Nephron (organoid): ENCODE measurements at regions not wholly inside any gene's neighbourhood (a gene's known extent, or its start where the extent isn't known, plus 50 kb on each side); places are given as distances from the start of the nearest gene placed in this dataset.

Experiments
- H3K27ac Mint-ChIP-seq, 3 experiments: 2 replicates each; pipeline ENCODE4 v1.8.0; 2020; ENCODE audit warnings: mixed read lengths in 3 of 3, mild to moderate bottlenecking in 2 of 3, moderate library complexity in 1 of 3
- H3K27me3 Mint-ChIP-seq: 2 replicates; pipeline ENCODE4 v1.8.0; 2021; ENCODE audit warnings: low read depth, mild to moderate bottlenecking, moderate library complexity, mixed read lengths
- H3K36me3 Mint-ChIP-seq: 2 replicates; pipeline ENCODE4 v1.8.0; 2020; ENCODE audit warnings: low read depth, mixed read lengths
- H3K4me1 Mint-ChIP-seq: 2 replicates; pipeline ENCODE4 v1.8.0; 2020; ENCODE audit warnings: mixed read lengths
- H3K4me3 Mint-ChIP-seq, 3 experiments: 2 replicates each; pipeline ENCODE4 v1.8.0; 2020; ENCODE audit warnings: mild to moderate bottlenecking in 3 of 3, mixed read lengths in 3 of 3, moderate library complexity in 2 of 3
- H3K9me3 Mint-ChIP-seq: 2 replicates; pipeline ENCODE4 v1.8.0; 2020; ENCODE audit warnings: mixed read lengths
- TF ChIP-seq, protein P1 (sequence below), 3 experiments: fragments of 200-600 bp; sonication (generic); IDR thresholded peaks; one replicate each; pipeline ENCODE4 v1.5.0; 2021; ENCODE audit warnings: antibody characterized with exemption in 3 of 3; ENCODE audit not compliant: unreplicated experiment in 3 of 3

DNA sequence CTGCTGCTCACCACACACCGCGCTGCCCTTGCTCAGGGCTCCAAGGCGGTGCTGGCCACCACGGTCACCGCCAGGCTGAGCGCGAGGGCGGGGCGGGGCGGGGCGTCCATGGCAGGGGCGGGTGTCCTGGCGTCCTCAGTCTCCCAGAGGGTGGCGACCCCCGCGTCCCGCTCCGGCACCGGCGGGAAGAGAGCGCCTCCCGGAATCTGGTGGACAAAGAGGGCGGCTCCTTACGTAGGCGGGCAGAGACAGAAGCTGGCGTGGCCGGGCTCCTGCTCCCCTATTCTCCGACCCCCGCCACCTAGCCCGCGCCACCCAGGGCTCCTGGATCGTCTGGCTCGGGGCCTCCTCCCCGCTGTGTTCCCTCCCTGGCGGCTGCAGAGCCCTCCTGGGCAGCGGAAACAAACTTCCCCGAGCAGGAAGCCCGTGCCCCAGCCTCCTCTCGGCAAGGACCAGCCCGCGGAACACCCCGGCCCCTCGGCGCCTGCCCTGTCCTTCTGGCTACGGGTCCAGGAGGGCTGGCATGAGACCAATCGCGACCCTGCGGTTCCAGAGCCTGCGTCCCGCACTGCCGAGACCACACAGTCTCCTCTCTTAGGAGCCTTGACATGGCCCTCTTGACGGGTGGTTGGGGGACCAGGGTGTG lies 133.8 kb upstream of the ZNF92 start:
- TF ChIP-seq, protein P1, sequence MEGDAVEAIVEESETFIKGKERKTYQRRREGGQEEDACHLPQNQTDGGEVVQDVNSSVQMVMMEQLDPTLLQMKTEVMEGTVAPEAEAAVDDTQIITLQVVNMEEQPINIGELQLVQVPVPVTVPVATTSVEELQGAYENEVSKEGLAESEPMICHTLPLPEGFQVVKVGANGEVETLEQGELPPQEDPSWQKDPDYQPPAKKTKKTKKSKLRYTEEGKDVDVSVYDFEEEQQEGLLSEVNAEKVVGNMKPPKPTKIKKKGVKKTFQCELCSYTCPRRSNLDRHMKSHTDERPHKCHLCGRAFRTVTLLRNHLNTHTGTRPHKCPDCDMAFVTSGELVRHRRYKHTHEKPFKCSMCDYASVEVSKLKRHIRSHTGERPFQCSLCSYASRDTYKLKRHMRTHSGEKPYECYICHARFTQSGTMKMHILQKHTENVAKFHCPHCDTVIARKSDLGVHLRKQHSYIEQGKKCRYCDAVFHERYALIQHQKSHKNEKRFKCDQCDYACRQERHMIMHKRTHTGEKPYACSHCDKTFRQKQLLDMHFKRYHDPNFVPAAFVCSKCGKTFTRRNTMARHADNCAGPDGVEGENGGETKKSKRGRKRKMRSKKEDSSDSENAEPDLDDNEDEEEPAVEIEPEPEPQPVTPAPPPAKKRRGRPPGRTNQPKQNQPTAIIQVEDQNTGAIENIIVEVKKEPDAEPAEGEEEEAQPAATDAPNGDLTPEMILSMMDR (IDR thresholded peaks at IDR 0.05; ENCODE audit: unreplicated experiment in 3 of 3), result no peak
- no peaks in the 10 kb centered on the region for H3K9me3 Mint-ChIP-seq
- no peak overlapping the region for H3K27ac Mint-ChIP-seq
- H3K4me1 Mint-ChIP-seq, result no peaks in the 10 kb centered on the region
- H3K4me3 Mint-ChIP-seq, result peak overlapping the region; percentile 82 to 86 (median 86)
- H3K27me3 Mint-ChIP-seq, result peaks cover 7% of the 10 kb centered on the region
- H3K36me3 Mint-ChIP-seq, result no peaks in the 10 kb centered on the region

DNA sequence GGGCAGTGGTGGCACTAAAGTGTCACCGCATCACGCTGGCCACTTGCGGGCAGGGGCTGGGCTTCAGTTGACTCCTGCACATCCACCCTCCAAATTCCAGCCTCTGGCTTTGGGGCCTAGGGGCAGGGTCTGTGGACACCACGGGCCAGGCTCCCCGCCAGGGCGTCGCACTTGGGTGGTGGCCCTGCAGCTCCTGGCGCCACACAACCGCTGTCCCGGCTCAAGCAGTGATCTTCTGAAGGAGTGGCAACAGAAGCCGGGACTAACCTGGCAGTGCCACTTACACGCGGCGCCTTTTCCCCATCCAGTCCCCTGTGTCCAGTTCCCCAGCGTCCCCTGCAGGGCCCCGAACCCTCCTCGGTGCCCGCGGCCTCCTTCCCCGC lies 134.3 kb upstream of the ZNF92 start:
- H3K27me3 Mint-ChIP-seq, result peaks cover 7% of the 10 kb centered on the region
- H3K27ac Mint-ChIP-seq, result no peak overlapping the region
- TF ChIP-seq, protein P1 (IDR thresholded peaks at IDR 0.05; ENCODE audit: unreplicated experiment in 3 of 3), result no peak
- no peaks in the 10 kb centered on the region for H3K9me3 Mint-ChIP-seq
- peak overlapping the region; percentile 68 to 86 (median 70) for H3K4me3 Mint-ChIP-seq
- H3K4me1 Mint-ChIP-seq, result no peaks in the 10 kb centered on the region
- no peaks in the 10 kb centered on the region for H3K36me3 Mint-ChIP-seq

DNA sequence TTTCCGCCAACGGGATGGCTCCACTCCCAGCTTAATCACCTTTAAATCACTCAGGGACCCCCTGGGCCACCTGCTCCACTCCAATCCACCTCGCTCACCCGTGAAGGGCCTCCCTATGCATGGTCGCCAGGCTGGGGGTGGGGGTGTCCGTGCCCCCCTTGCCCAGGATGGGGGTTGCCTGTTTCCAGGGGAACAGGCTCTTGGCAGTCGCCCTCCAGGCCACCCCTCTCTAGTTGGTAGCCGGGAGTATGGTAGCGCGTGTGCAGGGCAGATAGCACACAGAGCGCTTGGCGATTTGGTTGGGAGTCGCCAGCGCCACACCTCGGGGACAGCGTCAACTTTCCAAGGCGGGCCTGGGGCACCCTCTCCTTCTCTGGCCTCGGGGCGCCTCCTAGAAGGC lies 134.9 kb upstream of the ZNF92 start:
- Mint-ChIP-seq H3K27me3 (peaks cover 7% of the 10 kb centered on the region), H3K27ac (no peak overlapping the region), H3K4me3 (peak overlapping the region; percentile 69 to 86 (median 70)), H3K36me3 (no peaks in the 10 kb centered on the region), H3K4me1 (no peaks in the 10 kb centered on the region), H3K9me3 (no peaks in the 10 kb centered on the region)
- TF ChIP-seq, protein P1 (IDR thresholded peaks at IDR 0.05; ENCODE audit: unreplicated experiment in 3 of 3), result no peak

DNA sequence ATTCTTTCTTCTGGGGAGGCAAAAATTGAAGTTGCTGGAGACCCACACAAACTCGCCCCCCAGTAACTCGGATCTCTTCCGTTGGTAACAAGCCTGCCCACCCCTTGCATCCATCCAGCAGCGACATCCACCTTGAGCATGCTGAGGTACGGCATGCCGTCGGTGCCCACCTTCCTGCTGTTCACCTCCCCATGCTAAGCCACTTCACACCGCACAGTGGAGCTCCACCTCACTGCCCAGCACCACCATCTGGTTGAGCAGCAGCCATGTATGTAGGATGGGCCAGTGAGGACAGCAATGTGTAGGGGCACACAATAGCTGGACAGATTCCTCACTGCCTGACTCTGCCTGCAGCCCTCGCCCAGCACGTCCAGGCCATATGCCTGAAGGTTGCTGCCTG lies 138.1 kb upstream of the ZNF92 start:
- H3K4me1 Mint-ChIP-seq, result no peaks in the 10 kb centered on the region
- TF ChIP-seq, protein P1 (IDR thresholded peaks at IDR 0.05; ENCODE audit: unreplicated experiment in 3 of 3), result no peak
- peaks cover 6% of the 10 kb centered on the region for H3K27me3 Mint-ChIP-seq
- no peaks in the 10 kb centered on the region for H3K36me3 Mint-ChIP-seq
- no peak overlapping the region for H3K4me3 Mint-ChIP-seq
- H3K27ac Mint-ChIP-seq, result no peak overlapping the region
- H3K9me3 Mint-ChIP-seq, result no peaks in the 10 kb centered on the region

DNA sequence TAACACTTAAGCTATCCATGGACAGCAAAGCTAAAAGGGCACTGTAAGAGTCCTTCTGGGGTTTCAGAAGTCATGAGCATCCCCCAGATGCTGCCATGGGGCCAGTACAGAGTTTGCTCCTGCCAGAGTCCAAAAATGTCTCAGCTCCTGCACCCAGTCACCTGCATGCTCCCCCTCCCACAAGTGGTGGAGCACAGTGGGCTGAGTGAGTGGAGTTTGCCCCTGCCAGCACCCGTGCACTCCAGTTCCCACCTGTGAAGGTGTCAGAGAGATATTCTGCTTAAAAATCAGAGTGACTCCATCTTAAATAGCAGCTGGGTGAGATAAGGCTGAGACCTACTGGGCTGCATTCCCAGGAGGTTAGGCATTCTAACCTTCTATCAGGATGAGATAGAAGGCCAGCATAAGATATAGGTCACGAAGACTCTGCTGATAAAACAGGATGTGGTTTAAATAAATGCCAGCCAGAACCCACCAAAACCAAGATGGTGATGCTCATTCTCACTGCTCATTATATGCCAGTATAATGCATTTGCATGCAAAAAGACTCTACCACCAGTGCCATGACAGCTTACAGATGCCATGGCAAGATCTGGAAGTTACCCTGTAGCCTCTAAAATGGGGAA lies 140.1 kb upstream of the ZNF92 start:
- H3K27ac Mint-ChIP-seq, result no peak overlapping the region
- no peaks in the 10 kb centered on the region for H3K9me3 Mint-ChIP-seq
- peaks cover 3% of the 10 kb centered on the region for H3K27me3 Mint-ChIP-seq
- H3K36me3 Mint-ChIP-seq, result no peaks in the 10 kb centered on the region
- no peak overlapping the region for H3K4me3 Mint-ChIP-seq
- TF ChIP-seq, protein P1 (IDR thresholded peaks at IDR 0.05; ENCODE audit: unreplicated experiment in 3 of 3), result no peak
- H3K4me1 Mint-ChIP-seq, result no peaks in the 10 kb centered on the region

DNA sequence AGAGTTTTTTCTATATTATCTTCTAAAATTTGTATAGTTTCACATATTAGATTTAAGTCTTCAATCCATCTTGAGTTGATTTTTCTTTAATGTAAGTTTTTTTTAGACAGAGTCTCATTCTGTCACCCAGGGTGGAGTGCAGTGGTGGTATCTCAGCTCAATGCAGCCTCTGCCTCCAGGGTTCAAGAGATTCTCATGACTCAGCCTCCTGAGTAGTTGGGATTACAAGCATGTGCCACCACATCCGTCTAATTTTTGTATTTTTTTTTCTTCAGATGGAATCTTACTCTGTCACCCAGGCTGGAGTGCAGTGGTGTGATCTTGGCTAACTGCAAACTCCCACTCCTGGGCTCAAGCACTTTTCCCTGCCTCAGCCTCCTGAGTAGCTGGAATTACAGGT lies 143.4 kb upstream of the ZNF92 start:
- H3K36me3 Mint-ChIP-seq, result no peaks in the 10 kb centered on the region
- H3K27me3 Mint-ChIP-seq, result peaks cover 3% of the 10 kb centered on the region
- no peaks in the 10 kb centered on the region for H3K4me1 Mint-ChIP-seq
- no peaks in the 10 kb centered on the region for H3K9me3 Mint-ChIP-seq
- H3K27ac Mint-ChIP-seq, result no peak overlapping the region
- H3K4me3 Mint-ChIP-seq, result no peak overlapping the region
- TF ChIP-seq, protein P1 (IDR thresholded peaks at IDR 0.05; ENCODE audit: unreplicated experiment in 3 of 3), result no peak
